ENCODE measurements at regions not wholly inside any gene's neighbourhood (a gene's known extent, or its start where the extent isn't known, plus 50 kb on each side); places are given as distances from the start of the nearest gene placed in this dataset.

- TF ChIP-seq YY1 (IDR thresholded peaks at IDR 0.05; ENCODE audit: low read depth) = no peak
- TF ChIP-seq MAX (IDR thresholded peaks at IDR 0.05) = no peak
- no peak for TF ChIP-seq EGR1 (IDR thresholded peaks at IDR 0.05)
- TF ChIP-seq RAD21 (IDR thresholded peaks at IDR 0.05; ENCODE audit: low read depth) = no peak
These were observed 82.7 kb downstream of the POLR2M start for GRCh38 chr15:57789225-57789624.

Measured in Ishikawa (cell line).